ENCODE measurements at regions not wholly inside any gene's neighbourhood (a gene's known extent, or its start where the extent isn't known, plus 50 kb on each side); places are given as distances from the start of the nearest gene placed in this dataset.
"Not testable (repeated sequence)": the region's sequence is repeated elsewhere in the genome, so short reads cannot be mapped to it uniquely, and the experiment has no call there.

GRCh38 chr7:50251765-50252164 is 52.8 kb upstream of the IKZF1 start:
- in situ Hi-C loops (cut with HindIII; ENCODE audit: low pct_unique_long_range_greater_than_20kb, low sequenced_read_pairs), result no loop called here
- DNase-seq (ENCODE audit: low read depth), result no peak

- in situ Hi-C loops (cut with HindIII; ENCODE audit: low pct_unique_long_range_greater_than_20kb, low sequenced_read_pairs), result no loop called here
These were observed 58.0 kb upstream of the IKZF1 start for GRCh38 chr7:50246551-50246950.

GRCh38 chr7:50242111-50242510 is 62.4 kb upstream of the IKZF1 start:
- in situ Hi-C loops (cut with HindIII; ENCODE audit: low pct_unique_long_range_greater_than_20kb, low sequenced_read_pairs); DNase-seq (ENCODE audit: low read depth): not testable (repeated sequence)

More at GRCh38 chr7:50246551-50246950, 58.0 kb upstream of the IKZF1 start:
- no peak for DNase-seq (ENCODE audit: low read depth)

GRCh38 chr7:50240699-50241098 is 63.8 kb upstream of the IKZF1 start:
- DNase-seq (ENCODE audit: low read depth); in situ Hi-C loops (cut with HindIII; ENCODE audit: low pct_unique_long_range_greater_than_20kb, low sequenced_read_pairs): not testable (repeated sequence)

GRCh38 chr7:50229964-50230363 is 74.6 kb upstream of the IKZF1 start:
- in situ Hi-C loops (cut with HindIII; ENCODE audit: low pct_unique_long_range_greater_than_20kb, low sequenced_read_pairs), result no loop called here

GRCh38 chr7:50228148-50228547 is 76.4 kb upstream of the IKZF1 start:
- no peak for DNase-seq (ENCODE audit: low read depth)
- in situ Hi-C loops (cut with HindIII; ENCODE audit: low pct_unique_long_range_greater_than_20kb, low sequenced_read_pairs), result no loop called here

More at GRCh38 chr7:50229964-50230363, 74.6 kb upstream of the IKZF1 start:
- DNase-seq (ENCODE audit: low read depth), result no peak

GRCh38 chr7:50227726-50228125 is 76.8 kb upstream of the IKZF1 start:
- no peak for DNase-seq (ENCODE audit: low read depth)
- in situ Hi-C loops (cut with HindIII; ENCODE audit: low pct_unique_long_range_greater_than_20kb, low sequenced_read_pairs), result no loop called here

- in situ Hi-C loops (cut with HindIII; ENCODE audit: low pct_unique_long_range_greater_than_20kb, low sequenced_read_pairs), result no loop called here
- DNase-seq (ENCODE audit: low read depth), result no peak
These were observed 77.8 kb upstream of the IKZF1 start for GRCh38 chr7:50226669-50227068.

- no peak for DNase-seq (ENCODE audit: low read depth)
- in situ Hi-C loops (cut with HindIII; ENCODE audit: low pct_unique_long_range_greater_than_20kb, low sequenced_read_pairs), result no loop called here
These were observed 78.4 kb upstream of the IKZF1 start for GRCh38 chr7:50226145-50226544.

GRCh38 chr7:50221433-50221832 is 83.1 kb upstream of the IKZF1 start:
- no peak for DNase-seq (ENCODE audit: low read depth)
- in situ Hi-C loops (cut with HindIII; ENCODE audit: low pct_unique_long_range_greater_than_20kb, low sequenced_read_pairs), result no loop called here

- in situ Hi-C loops (cut with HindIII; ENCODE audit: low pct_unique_long_range_greater_than_20kb, low sequenced_read_pairs), result no loop called here
- DNase-seq (ENCODE audit: low read depth), result no peak
These were observed 83.5 kb upstream of the IKZF1 start for GRCh38 chr7:50221028-50221427.

- in situ Hi-C loops (cut with HindIII; ENCODE audit: low pct_unique_long_range_greater_than_20kb, low sequenced_read_pairs), result no loop called here
These were observed 84.2 kb upstream of the IKZF1 start for GRCh38 chr7:50220273-50220672.

GRCh38 chr7:50217821-50218281 is 86.7 kb upstream of the IKZF1 start:
- in situ Hi-C loops (cut with HindIII; ENCODE audit: low pct_unique_long_range_greater_than_20kb, low sequenced_read_pairs), result no loop called here

More at GRCh38 chr7:50220273-50220672, 84.2 kb upstream of the IKZF1 start:
- no peak for DNase-seq (ENCODE audit: low read depth)

GRCh38 chr7:50217401-50217800 is 87.1 kb upstream of the IKZF1 start:
- in situ Hi-C loops (cut with HindIII; ENCODE audit: low pct_unique_long_range_greater_than_20kb, low sequenced_read_pairs), result no loop called here

More at GRCh38 chr7:50217821-50218281, 86.7 kb upstream of the IKZF1 start:
- DNase-seq (ENCODE audit: low read depth), result no peak

GRCh38 chr7:50216626-50217025 is 87.9 kb upstream of the IKZF1 start:
- in situ Hi-C loops (cut with HindIII; ENCODE audit: low pct_unique_long_range_greater_than_20kb, low sequenced_read_pairs), result no loop called here
- DNase-seq (ENCODE audit: low read depth), result no peak

More at GRCh38 chr7:50217401-50217800, 87.1 kb upstream of the IKZF1 start:
- DNase-seq (ENCODE audit: low read depth), result no peak

- no peak for DNase-seq (ENCODE audit: low read depth)
- in situ Hi-C loops (cut with HindIII; ENCODE audit: low pct_unique_long_range_greater_than_20kb, low sequenced_read_pairs), result no loop called here
These were observed 89.7 kb upstream of the IKZF1 start for GRCh38 chr7:50214771-50215170.

- DNase-seq (ENCODE audit: low read depth), result no peak
- in situ Hi-C loops (cut with HindIII; ENCODE audit: low pct_unique_long_range_greater_than_20kb, low sequenced_read_pairs), result no loop called here
These were observed 90.3 kb upstream of the IKZF1 start for GRCh38 chr7:50214126-50214670.

GRCh38 chr7:50213622-50214017 is 90.9 kb upstream of the IKZF1 start:
- in situ Hi-C loops (cut with HindIII; ENCODE audit: low pct_unique_long_range_greater_than_20kb, low sequenced_read_pairs), result no loop called here
- no peak for DNase-seq (ENCODE audit: low read depth)

GRCh38 chr7:50212666-50213621 is 91.6 kb upstream of the IKZF1 start:
- DNase-seq (ENCODE audit: low read depth), result no peak
- in situ Hi-C loops (cut with HindIII; ENCODE audit: low pct_unique_long_range_greater_than_20kb, low sequenced_read_pairs), result no loop called here

Data from Caki2 (cell line).